Femur (tissue), 1 donor: ENCODE measurements at regions not wholly inside any gene's neighbourhood (a gene's known extent, or its start where the extent isn't known, plus 50 kb on each side); places are given as distances from the start of the nearest gene placed in this dataset.

Source experiments
- DNase-seq: peaks from one replicate; pipeline ENCODE4 v3.0.0-alpha.2; 2017

GRCh38 chr11:109752212-109752825 is 330.3 kb downstream of the C11orf87 start:
- no peak for DNase-seq

GRCh38 chr11:109756521-109756920 is 334.5 kb downstream of the C11orf87 start:
- no peak for DNase-seq

GRCh38 chr11:109756951-109757350 is 335.0 kb downstream of the C11orf87 start:
- no peak for DNase-seq

GRCh38 chr11:109762546-109762945 is 330.6 kb upstream of the ZC3H12C start:
- no peak for DNase-seq

GRCh38 chr11:109765709-109766311 is 327.4 kb upstream of the ZC3H12C start:
- DNase-seq: no peak

- no peak for DNase-seq
Measured at GRCh38 chr11:109769858-109770257, 323.3 kb upstream of the ZC3H12C start.

GRCh38 chr11:109770323-109770722 is 322.9 kb upstream of the ZC3H12C start:
- no peak for DNase-seq

GRCh38 chr11:109772892-109773291 is 320.3 kb upstream of the ZC3H12C start:
- DNase-seq: no peak

- DNase-seq: no peak
Measured at GRCh38 chr11:109775686-109776085, 317.5 kb upstream of the ZC3H12C start.

- no peak for DNase-seq
Measured at GRCh38 chr11:109783014-109783413, 310.2 kb upstream of the ZC3H12C start.

GRCh38 chr11:109783840-109784239 is 309.4 kb upstream of the ZC3H12C start:
- no peak for DNase-seq

- no peak for DNase-seq
Measured at GRCh38 chr11:109784536-109784935, 308.7 kb upstream of the ZC3H12C start.

GRCh38 chr11:109785198-109785597 is 308.0 kb upstream of the ZC3H12C start:
- no peak for DNase-seq

- no peak for DNase-seq
Measured at GRCh38 chr11:109785714-109786113, 307.5 kb upstream of the ZC3H12C start.

GRCh38 chr11:109788948-109789490 is 304.2 kb upstream of the ZC3H12C start:
- no peak for DNase-seq

- DNase-seq: no peak
Measured at GRCh38 chr11:109789901-109790300, 303.3 kb upstream of the ZC3H12C start.

GRCh38 chr11:109791337-109791736 is 301.9 kb upstream of the ZC3H12C start:
- no peak for DNase-seq

- DNase-seq: no peak
Measured at GRCh38 chr11:109794501-109794900, 298.7 kb upstream of the ZC3H12C start.

GRCh38 chr11:109795234-109795633 is 298.0 kb upstream of the ZC3H12C start:
- no peak for DNase-seq

- no peak for DNase-seq
Measured at GRCh38 chr11:109796253-109796652, 296.9 kb upstream of the ZC3H12C start.

- DNase-seq: no peak
Measured at GRCh38 chr11:109798521-109798920, 294.7 kb upstream of the ZC3H12C start.

- DNase-seq: no peak
Measured at GRCh38 chr11:109799604-109800003, 293.6 kb upstream of the ZC3H12C start.

GRCh38 chr11:109804911-109805310 is 288.3 kb upstream of the ZC3H12C start:
- DNase-seq: no peak

- DNase-seq: no peak
Measured at GRCh38 chr11:109806205-109806604, 287.0 kb upstream of the ZC3H12C start.

- no peak for DNase-seq
Measured at GRCh38 chr11:109808569-109808968, 284.6 kb upstream of the ZC3H12C start.
